Suprapubic skin (tissue), 4 donors: ENCODE measurements at regions not wholly inside any gene's neighbourhood (a gene's known extent, or its start where the extent isn't known, plus 50 kb on each side); places are given as distances from the start of the nearest gene placed in this dataset.
"Not testable (repeated sequence)": the region's sequence is repeated elsewhere in the genome, so short reads cannot be mapped to it uniquely, and the experiment has no call there.

Experiments
- CTCF ChIP-seq, 2 donors: fragments of 200-600 bp in 1 of 2; fragments of 450-650 bp in 1 of 2; sonication (generic) in 1 of 2; IDR thresholded peaks; one replicate each; pipeline ENCODE4 v1.5.1; 2016 to 2019; ENCODE audit warnings: antibody characterized with exemption in 2 of 2, mild to moderate bottlenecking in 1 of 2, moderate library complexity in 1 of 2
- EP300 ChIP-seq: sonication (generic); formaldehyde crosslinking; IDR thresholded peaks from one replicate; pipeline ENCODE4 v1.6.1; 2017; ENCODE audit warnings: antibody characterized with exemption
- POLR2AphosphoS5 ChIP-seq, 3 donors: sonication (generic); formaldehyde crosslinking; IDR thresholded peaks; one replicate each; pipeline ENCODE4 v1.6.1; 2017; ENCODE audit warnings: antibody characterized with exemption in 3 of 3

DNA sequence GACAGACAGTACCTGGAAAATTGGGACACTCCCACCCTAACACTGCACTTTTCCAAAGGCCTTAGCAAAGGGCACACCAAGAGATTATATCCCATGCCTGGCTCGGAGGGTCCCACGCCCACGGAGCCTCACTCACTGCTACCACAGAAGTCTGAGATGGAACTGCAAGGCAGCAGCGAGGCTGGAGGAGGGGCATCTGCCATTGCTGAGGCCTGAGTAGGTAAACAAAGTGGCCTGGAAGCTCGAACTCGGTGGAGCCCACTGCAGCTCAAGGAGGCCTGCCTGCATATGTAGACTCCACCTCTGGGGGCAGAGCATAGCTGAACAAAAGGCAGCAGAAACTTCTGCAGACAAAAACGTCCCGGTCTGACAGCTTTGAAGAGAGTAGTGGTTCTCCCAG lies 931.6 kb upstream of the MDGA2 start:
- not testable (repeated sequence) for TF ChIP-seq CTCF (IDR thresholded peaks at IDR 0.05); POLR2AphosphoS5 (IDR thresholded peaks at IDR 0.05); EP300
